CD4-positive, CD25-positive, alpha-beta regulatory T cell (primary cell): ENCODE measurements at regions not wholly inside any gene's neighbourhood (a gene's known extent, or its start where the extent isn't known, plus 50 kb on each side); places are given as distances from the start of the nearest gene placed in this dataset.

Source experiments
- ATAC-seq, 2 donors: fragments of 150-1000 bp; cut with Tn5 transposase; one replicate each; pipeline ENCODE4 v1.10.0; 2021; ENCODE audit warnings: low read depth in 2 of 2, moderate number of reproducible peaks in 2 of 2, moderate library complexity in 1 of 2
- DNase-seq, 3 donors: peaks; one replicate each; pipeline versions ENCODE4 v3.0.0 to v3.0.0-alpha.2; 2012 to 2022; ENCODE audit warnings: mixed read lengths in 1 of 3
- H3K27ac ChIP-seq: one replicate; pipeline ENCODE4 v1.7.0; 2013; ENCODE audit warnings: mild to moderate bottlenecking, low read length; ENCODE audit not compliant: insufficient read depth, poor library complexity, severe bottlenecking
- H3K27me3 ChIP-seq: one replicate; pipeline ENCODE4 v1.7.0; 2013; ENCODE audit warnings: low read length; ENCODE audit not compliant: control insufficient read depth, insufficient read depth
- H3K36me3 ChIP-seq: one replicate; pipeline ENCODE4 v1.7.0; 2013; ENCODE audit warnings: mild to moderate bottlenecking, low read length, moderate library complexity; ENCODE audit not compliant: control insufficient read depth, insufficient read depth
- H3K4me1 ChIP-seq: 2 replicates; pipeline ENCODE4 v1.7.0; 2013; ENCODE audit warnings: mild to moderate bottlenecking, low read length; ENCODE audit not compliant: insufficient read depth, control insufficient read depth, poor library complexity, severe bottlenecking
- H3K4me3 ChIP-seq: one replicate; pipeline ENCODE4 v1.7.0; 2013; ENCODE audit warnings: low read depth, mild to moderate bottlenecking, low read length, moderate library complexity
- H3K9me3 ChIP-seq, 2 experiments: 1 replicate in 1 of 2; 2 replicates in 1 of 2; pipeline ENCODE4 v1.7.0; 2013; ENCODE audit warnings: low read length in 2 of 2, mild to moderate bottlenecking in 1 of 2, moderate library complexity in 1 of 2; ENCODE audit not compliant: control insufficient read depth in 2 of 2
- H3K27ac Mint-ChIP-seq, 3 donors: one replicate each; pipeline ENCODE4 v1.8.0; 2020 to 2022; ENCODE audit warnings: mild to moderate bottlenecking in 3 of 3, mixed read lengths in 3 of 3, moderate library complexity in 2 of 3
- H3K27me3 Mint-ChIP-seq: one replicate; pipeline ENCODE4 v1.8.0; 2022; ENCODE audit warnings: mild to moderate bottlenecking, mixed read lengths
- H3K36me3 Mint-ChIP-seq: one replicate; pipeline ENCODE4 v1.8.0; 2020; ENCODE audit warnings: mixed read lengths
- H3K4me1 Mint-ChIP-seq, 4 donors: one replicate each; pipeline ENCODE4 v1.8.0; 2020 to 2022; ENCODE audit warnings: mixed read lengths in 4 of 4, mild to moderate bottlenecking in 1 of 4
- H3K4me3 Mint-ChIP-seq, 4 donors: one replicate each; pipeline ENCODE4 v1.8.0; 2020 to 2022; ENCODE audit warnings: mild to moderate bottlenecking in 4 of 4, mixed read lengths in 4 of 4, moderate library complexity in 3 of 4
- H3K9me3 Mint-ChIP-seq, 7 donors: one replicate each; pipeline ENCODE4 v1.8.0; 2020 to 2022; ENCODE audit warnings: mixed read lengths in 7 of 7, mild to moderate bottlenecking in 3 of 7, moderate library complexity in 2 of 7

GRCh38 chr13:65036999-65037398 lies 2193.1 kb downstream of the PCDH9 start:
- Mint-ChIP-seq H3K36me3 (no peaks in the 10 kb centered on the region), H3K4me1 (no peaks in the 10 kb centered on the region), H3K9me3 (peaks cover 0 to 18% (median 5%) of the 10 kb centered on the region in 7 donors), H3K27ac (no peak overlapping the region), H3K27me3 (no peaks in the 10 kb centered on the region), H3K4me3 (no peak overlapping the region)
- Histone ChIP-seq H3K4me3 (no peak overlapping the region), H3K4me1 (no peaks in the 10 kb centered on the region), H3K9me3 (peaks cover 0 to 4% of the 10 kb centered on the region in 2 experiments), H3K27ac (no peak overlapping the region), H3K27me3 (no peaks in the 10 kb centered on the region), H3K36me3 (no peaks in the 10 kb centered on the region)
- DNase-seq = no peak
- no peak for ATAC-seq

GRCh38 chr13:65035302-65035701 lies 2194.8 kb downstream of the PCDH9 start:
- Histone ChIP-seq H3K4me3 (no peak overlapping the region), H3K27me3 (no peaks in the 10 kb centered on the region), H3K9me3 (peaks cover 0 to 12% of the 10 kb centered on the region in 2 experiments), H3K36me3 (no peaks in the 10 kb centered on the region), H3K27ac (no peak overlapping the region), H3K4me1 (no peaks in the 10 kb centered on the region)
- Mint-ChIP-seq H3K4me3 (no peak overlapping the region), H3K27me3 (no peaks in the 10 kb centered on the region), H3K4me1 (no peaks in the 10 kb centered on the region), H3K9me3 (peaks cover 0 to 27% (median 11%) of the 10 kb centered on the region in 7 donors), H3K27ac (no peak overlapping the region), H3K36me3 (no peaks in the 10 kb centered on the region)
- no peak for ATAC-seq
- DNase-seq = no peak

- Histone ChIP-seq H3K4me1 (no peaks in the 10 kb centered on the region), H3K27ac (no peak overlapping the region), H3K4me3 (no peak overlapping the region), H3K27me3 (no peaks in the 10 kb centered on the region), H3K36me3 (no peaks in the 10 kb centered on the region), H3K9me3 (peaks cover 0 to 12% of the 10 kb centered on the region in 2 experiments)
- DNase-seq (no peak), ATAC-seq (no peak)
- Mint-ChIP-seq H3K36me3 (no peaks in the 10 kb centered on the region), H3K27ac (no peak overlapping the region), H3K9me3 (peaks cover 0 to 35% (median 17%) of the 10 kb centered on the region in 7 donors), H3K27me3 (no peaks in the 10 kb centered on the region), H3K4me1 (no peaks in the 10 kb centered on the region), H3K4me3 (no peak overlapping the region)
These were observed 2195.9 kb downstream of the PCDH9 start for GRCh38 chr13:65034266-65034665.

- Histone ChIP-seq H3K36me3 (no peaks in the 10 kb centered on the region), H3K9me3 (peaks cover 0 to 12% of the 10 kb centered on the region in 2 experiments), H3K4me3 (no peak overlapping the region), H3K27ac (no peak overlapping the region), H3K27me3 (no peaks in the 10 kb centered on the region), H3K4me1 (no peaks in the 10 kb centered on the region)
- H3K27ac Mint-ChIP-seq = no peak overlapping the region
- no peaks in the 10 kb centered on the region for H3K4me1 Mint-ChIP-seq
- peaks cover 0 to 41% (median 17%) of the 10 kb centered on the region in 7 donors for H3K9me3 Mint-ChIP-seq
- no peaks in the 10 kb centered on the region for H3K36me3 Mint-ChIP-seq
- H3K4me3 Mint-ChIP-seq = no peak overlapping the region
- ATAC-seq (no peak), DNase-seq (no peak)
- H3K27me3 Mint-ChIP-seq = no peaks in the 10 kb centered on the region
These were observed 2197.3 kb downstream of the PCDH9 start for GRCh38 chr13:65032825-65033224.

GRCh38 chr13:65028101-65028500 lies 2202.0 kb downstream of the PCDH9 start:
- Histone ChIP-seq H3K36me3 (no peaks in the 10 kb centered on the region), H3K9me3 (peaks cover 4 to 12% of the 10 kb centered on the region in 2 experiments), H3K27me3 (no peaks in the 10 kb centered on the region), H3K27ac (no peak overlapping the region), H3K4me1 (no peaks in the 10 kb centered on the region), H3K4me3 (no peak overlapping the region)
- no peak overlapping the region for H3K27ac Mint-ChIP-seq
- DNase-seq (no peak), ATAC-seq (no peak)
- H3K36me3 Mint-ChIP-seq = no peaks in the 10 kb centered on the region
- H3K27me3 Mint-ChIP-seq = no peaks in the 10 kb centered on the region
- H3K4me1 Mint-ChIP-seq = no peaks in the 10 kb centered on the region
- peaks cover 1 to 45% (median 11%) of the 10 kb centered on the region in 7 donors for H3K9me3 Mint-ChIP-seq
- no peak overlapping the region for H3K4me3 Mint-ChIP-seq

- Mint-ChIP-seq H3K4me3 (no peak overlapping the region), H3K4me1 (no peaks in the 10 kb centered on the region), H3K36me3 (no peaks in the 10 kb centered on the region), H3K27ac (no peak overlapping the region), H3K27me3 (no peaks in the 10 kb centered on the region), H3K9me3 (peaks cover 1 to 43% (median 14%) of the 10 kb centered on the region in 7 donors)
- DNase-seq = no peak
- no peak for ATAC-seq
- Histone ChIP-seq H3K4me1 (no peaks in the 10 kb centered on the region), H3K27ac (no peak overlapping the region), H3K27me3 (no peaks in the 10 kb centered on the region), H3K4me3 (no peak overlapping the region), H3K9me3 (peaks cover 4 to 7% of the 10 kb centered on the region in 2 experiments), H3K36me3 (no peaks in the 10 kb centered on the region)
These were observed 2203.6 kb downstream of the PCDH9 start for GRCh38 chr13:65026505-65026904.

- Histone ChIP-seq H3K27me3 (no peaks in the 10 kb centered on the region), H3K27ac (no peak overlapping the region), H3K9me3 (no peaks in the 10 kb centered on the region), H3K4me1 (no peaks in the 10 kb centered on the region), H3K4me3 (no peak overlapping the region), H3K36me3 (no peaks in the 10 kb centered on the region)
- no peaks in the 10 kb centered on the region for H3K27me3 Mint-ChIP-seq
- H3K9me3 Mint-ChIP-seq = peaks cover 0 to 10% (median 5%) of the 10 kb centered on the region in 7 donors
- H3K4me3 Mint-ChIP-seq = no peak overlapping the region
- ATAC-seq (no peak), DNase-seq (no peak)
- H3K36me3 Mint-ChIP-seq = no peaks in the 10 kb centered on the region
- H3K4me1 Mint-ChIP-seq = no peaks in the 10 kb centered on the region
- no peak overlapping the region for H3K27ac Mint-ChIP-seq
These were observed 2218.8 kb downstream of the PCDH9 start for GRCh38 chr13:65011378-65011777.

- no peaks in the 10 kb centered on the region for H3K4me1 ChIP-seq
- no peak for ATAC-seq
- DNase-seq = no peak
- Mint-ChIP-seq H3K36me3 (no peaks in the 10 kb centered on the region), H3K4me3 (no peak overlapping the region), H3K4me1 (no peaks in the 10 kb centered on the region), H3K27ac (no peak overlapping the region), H3K9me3 (peaks cover 3 to 18% (median 10%) of the 10 kb centered on the region in 7 donors), H3K27me3 (no peaks in the 10 kb centered on the region)
- no peaks in the 10 kb centered on the region for H3K9me3 ChIP-seq
- no peaks in the 10 kb centered on the region for H3K36me3 ChIP-seq
- H3K4me3 ChIP-seq = no peak overlapping the region
- H3K27ac ChIP-seq = no peak overlapping the region
- no peaks in the 10 kb centered on the region for H3K27me3 ChIP-seq
These were observed 2232.7 kb downstream of the PCDH9 start for GRCh38 chr13:64997438-64997837.
